NCI-H2081 (cell line): ENCODE measurements at regions not wholly inside any gene's neighbourhood (a gene's known extent, or its start where the extent isn't known, plus 50 kb on each side); places are given as distances from the start of the nearest gene placed in this dataset.
"Not testable (repeated sequence)": the region's sequence is repeated elsewhere in the genome, so short reads cannot be mapped to it uniquely, and the experiment has no call there.

Experiments
- DNase-seq, 2 experiments: peaks; one replicate each; lab custom pipeline; 2025; lab: John Stamatoyannopoulos, UW

DNA sequence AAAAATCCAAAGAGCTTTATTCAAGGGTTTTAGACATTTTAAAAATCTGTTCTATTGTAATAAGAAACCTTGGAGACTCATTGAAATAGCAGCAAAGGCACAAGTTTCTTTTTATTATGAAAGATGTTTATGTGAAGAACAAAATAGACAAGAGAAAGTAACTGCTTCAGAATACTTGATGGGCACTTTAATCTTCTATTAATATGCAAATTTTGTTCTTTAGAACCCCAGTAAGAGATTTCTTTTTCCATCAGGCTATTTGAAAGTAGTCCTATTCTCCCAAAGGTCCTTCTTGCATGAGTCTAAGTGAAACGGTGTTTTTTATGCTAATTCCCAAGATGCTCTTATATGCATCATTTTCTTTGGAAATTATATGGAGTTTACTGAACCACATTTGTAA, 602.0 kb downstream of the EFNA5 start:
- DNase-seq = no peak

DNA sequence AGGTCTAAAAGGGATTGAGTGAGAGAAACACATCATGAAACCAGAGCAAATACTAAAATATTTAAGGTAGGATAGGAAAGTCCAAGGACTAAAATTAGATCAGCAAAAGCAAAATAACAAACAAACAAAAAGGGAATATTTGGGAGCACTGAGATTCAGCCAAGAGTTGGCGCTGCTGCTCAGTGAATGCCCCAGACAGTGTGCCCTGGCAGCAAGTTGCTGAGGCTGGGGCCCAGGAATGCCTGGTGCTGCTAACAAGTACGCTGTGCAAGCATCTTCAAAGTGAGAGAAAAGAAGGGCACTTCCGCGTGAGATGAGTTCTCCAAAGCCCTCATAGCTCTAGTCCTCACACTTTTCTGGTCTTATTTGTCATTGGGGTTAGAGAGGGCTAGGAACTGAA, 603.3 kb downstream of the EFNA5 start:
- no peak for DNase-seq

DNA sequence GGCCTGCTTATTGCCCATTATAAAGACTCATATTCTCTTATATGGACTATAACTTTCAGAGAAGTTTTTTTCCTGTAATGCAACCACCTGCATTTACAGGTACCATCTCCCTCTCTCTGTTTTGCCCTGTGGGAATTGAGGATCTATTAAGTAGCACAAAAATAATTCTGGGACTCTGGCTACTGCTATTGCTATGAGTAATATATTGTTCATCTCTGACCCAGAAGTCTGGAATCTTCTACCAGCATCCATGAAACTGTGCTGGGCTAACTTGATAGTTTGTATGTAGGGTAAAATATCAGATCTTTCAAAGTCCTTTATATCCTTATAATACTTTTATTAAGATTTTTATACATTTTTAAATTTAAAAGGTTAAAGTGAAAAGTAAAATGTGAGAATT, 607.2 kb downstream of the EFNA5 start:
- DNase-seq = no peak

DNA sequence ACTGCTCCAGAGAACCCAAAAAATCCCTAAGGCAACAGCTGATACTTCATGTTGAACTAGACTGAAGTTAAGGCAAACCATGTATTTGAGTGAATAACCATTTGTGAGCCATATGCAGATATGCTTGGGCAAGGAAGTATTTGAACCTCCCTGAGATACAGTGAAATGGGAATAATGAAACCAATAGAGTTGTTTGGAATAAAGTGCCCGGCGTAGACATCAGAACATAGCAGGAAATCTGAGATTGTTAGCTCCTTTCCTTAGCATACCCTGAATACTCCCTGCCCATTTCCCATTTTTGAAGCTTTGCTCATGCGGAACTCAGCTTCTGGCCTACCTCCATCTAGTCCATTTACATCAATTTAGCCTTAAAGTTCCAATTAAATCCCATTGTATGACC, 611.9 kb downstream of the EFNA5 start:
- DNase-seq = peak; percentile 6 to 48

DNA sequence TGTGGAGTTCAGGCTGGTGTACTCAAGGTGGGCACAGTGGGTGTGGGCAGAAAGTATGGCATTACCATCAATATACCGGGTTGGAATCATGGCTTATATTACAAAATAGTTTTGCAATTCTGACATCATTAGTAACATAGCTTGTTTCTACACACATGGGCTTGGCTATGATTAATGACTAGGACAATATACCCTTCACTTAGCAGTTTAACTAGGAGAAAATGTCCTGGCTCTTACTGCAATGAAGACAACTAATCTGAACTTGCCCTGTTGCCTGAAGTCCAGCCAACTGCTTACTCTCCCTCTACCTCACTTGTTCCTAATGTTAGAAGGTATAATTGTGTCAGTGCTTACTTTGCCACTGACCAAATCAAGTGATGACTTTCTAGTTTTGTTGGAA, 612.5 kb downstream of the EFNA5 start:
- no peak for DNase-seq

DNA sequence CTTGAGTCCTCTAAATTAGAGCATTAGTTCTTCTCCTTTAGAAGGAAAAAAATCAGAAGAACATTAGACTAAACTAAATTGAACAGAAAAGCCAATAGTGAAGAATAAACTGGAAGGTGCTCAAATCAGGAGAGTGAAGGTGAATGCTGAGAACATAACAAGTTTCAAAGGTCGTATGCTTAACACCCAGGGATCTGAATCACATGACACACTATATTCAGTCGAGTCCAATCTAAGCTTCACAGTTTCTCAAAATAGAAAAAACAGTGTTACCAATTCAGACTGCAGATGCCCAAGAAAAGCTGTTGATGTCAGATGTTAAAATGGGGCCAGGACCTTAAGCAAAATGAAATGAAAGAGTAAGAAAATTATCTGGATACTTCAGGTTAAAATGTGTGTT, 614.5 kb downstream of the EFNA5 start:
- no peak for DNase-seq

DNA sequence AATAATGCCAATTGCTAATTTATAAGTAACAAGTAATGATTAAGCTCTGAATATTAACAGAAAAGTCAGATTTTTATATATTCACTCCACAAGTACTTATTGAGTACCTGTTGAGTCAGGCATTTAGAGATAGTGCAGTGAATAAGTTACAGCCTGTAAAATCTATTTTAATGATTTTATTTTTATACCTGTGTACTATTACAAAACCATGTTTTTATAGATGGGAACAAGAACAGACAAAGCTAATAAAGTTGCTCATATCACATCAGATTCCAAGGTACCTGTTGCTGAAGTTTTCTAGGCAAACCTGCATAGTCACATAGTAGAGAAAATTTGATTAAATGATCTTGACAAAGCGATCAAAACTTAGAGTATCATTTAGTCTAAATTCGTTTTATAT, 623.7 kb downstream of the EFNA5 start:
- no peak for DNase-seq

DNA sequence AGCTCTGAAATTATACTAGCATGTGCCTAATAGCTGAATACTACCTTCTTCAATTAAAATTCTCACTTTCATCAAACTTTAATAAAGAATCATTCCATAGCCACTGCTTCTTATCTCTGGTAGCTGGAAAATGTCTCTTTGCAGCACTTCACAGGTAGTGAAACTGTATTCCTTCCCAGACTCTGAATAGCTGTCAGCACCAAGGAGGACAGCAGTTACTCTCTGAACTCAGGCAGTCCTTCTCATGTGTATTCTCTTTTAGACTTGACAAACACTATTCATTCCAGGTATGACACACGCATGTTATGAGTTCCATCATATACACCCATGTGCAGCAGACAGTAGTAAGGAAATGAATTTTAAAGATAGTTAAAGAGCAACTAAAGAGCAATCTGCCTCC, 627.1 kb downstream of the EFNA5 start:
- DNase-seq = no peak

DNA sequence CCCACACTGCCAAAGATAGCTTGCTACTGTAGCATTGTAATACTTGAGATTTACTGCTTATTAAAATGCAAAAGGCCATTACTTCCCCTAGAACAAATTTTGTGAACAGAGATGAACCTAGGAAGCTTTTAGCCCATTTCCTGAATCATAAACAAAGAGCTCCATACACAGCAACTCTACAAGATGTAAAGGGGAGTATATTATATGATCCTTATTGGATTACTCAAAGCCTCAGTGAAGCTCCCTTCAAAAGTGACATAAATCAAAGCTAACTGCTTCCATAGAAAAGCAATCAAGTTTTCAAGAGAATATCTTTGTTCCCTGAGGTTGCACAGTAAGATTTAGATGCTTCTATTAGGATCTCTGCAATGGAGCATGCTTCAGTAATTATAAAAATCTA, 629.8 kb downstream of the EFNA5 start:
- DNase-seq = no peak

DNA sequence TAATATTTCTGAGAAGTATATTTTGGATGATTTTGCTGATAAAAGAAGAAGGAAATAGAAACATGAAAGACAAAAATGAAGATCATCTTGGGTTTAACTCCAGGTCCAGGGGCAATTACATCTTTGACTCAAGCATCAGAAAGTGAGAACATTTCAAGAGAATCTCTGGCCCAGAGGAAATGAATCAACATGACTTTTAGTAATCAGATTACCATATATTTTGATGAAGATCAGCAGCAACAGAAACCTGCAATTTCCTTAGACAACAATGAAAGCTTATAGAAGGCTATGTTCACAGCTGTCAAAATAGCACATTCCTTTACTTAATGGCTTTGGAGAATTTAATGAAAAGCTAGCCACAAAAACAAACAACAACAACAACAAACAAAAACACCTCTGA, 638.1 kb downstream of the EFNA5 start:
- no peak for DNase-seq

DNA sequence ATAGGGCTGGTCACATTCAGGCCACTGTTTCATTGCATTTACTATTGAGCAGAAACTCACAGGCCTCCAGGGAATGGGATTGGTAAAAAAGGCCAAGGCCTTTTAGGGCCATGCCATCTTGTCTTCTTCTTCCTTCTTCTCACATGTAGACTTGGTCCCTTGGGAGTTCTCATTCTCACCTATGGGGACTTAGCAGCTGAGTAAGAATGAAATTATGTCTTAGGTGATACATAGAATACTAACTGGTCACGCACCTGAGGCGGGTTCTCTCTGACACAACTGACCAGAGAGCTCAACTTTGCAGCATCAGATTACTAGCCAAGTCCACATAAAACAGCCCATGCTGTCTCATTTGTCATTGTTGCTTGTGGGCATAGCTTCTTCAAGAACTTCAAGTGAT, 641.8 kb downstream of the EFNA5 start:
- DNase-seq = no peak

DNA sequence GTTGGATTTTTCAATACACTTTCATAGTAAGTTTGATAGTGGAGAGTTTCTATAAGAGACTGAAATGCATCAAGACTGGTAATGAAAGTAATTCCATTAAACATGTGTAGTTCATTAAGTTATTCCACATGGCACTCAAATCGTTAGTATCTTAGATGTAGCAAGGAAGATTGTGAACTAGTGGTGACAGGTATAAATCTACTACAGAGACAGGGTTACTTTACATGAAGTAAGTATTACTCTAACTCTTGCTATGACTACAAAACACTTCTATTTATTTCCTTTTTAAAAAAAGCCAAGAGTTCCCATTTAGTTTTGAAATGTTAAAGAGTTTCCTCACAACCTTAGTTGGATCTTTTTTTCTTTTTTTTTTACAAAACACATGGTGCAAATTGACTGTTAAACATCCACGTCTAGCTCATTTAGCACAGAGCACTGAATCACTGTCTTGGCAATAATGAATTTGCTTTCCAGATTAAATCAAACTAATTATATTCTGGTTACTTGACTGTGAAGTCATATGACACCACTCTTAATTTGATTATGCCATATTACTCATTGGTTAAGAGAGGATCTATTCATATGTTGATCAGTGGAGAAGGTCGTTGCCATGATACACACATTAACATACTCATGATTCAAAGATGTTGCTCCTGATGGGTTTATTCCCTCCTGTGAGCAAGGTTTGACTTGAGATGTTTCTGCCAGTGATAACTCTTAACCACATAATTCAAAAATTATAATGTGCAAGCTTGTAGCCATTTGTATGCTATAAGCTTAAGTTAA, 644.8 kb downstream of the EFNA5 start:
- DNase-seq = no peak

DNA sequence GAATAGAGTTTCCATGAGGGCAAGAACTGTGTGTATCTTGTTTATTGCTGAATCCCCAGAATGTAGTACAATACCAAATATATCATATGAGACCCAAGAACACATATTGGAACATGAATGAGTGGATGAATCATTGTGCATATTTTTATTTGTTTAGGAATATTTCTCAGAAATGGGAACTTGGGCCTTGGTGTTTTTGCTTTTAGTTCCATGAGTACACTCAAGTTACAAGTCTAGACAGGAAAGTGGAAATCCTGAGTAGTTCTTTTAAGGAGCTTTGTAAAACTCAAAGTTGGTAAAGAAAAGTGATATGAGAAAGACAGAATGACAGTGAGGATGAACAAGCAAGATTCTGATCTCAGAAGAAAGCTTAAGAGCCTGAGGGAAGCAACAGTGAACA, 647.0 kb downstream of the EFNA5 start:
- no peak for DNase-seq

DNA sequence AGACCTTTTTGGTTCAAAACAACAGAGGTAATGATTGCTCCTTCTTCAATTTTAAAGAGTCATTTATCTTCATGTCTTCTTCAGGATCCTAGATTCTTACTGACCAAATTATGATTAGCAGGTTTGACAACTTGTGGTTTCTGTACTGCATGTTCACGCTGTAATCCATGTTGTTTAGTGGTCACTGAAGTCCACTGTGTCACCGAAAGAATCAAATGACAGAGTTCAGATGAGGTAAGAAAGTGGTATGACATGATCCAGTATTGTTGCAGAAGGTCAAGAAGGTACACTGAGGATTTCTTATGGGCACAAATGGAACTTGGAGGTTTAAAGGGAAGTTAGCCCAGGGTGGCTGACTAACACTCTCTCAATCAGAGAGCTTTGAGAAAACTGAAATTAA, 649.2 kb downstream of the EFNA5 start:
- no peak for DNase-seq

DNA sequence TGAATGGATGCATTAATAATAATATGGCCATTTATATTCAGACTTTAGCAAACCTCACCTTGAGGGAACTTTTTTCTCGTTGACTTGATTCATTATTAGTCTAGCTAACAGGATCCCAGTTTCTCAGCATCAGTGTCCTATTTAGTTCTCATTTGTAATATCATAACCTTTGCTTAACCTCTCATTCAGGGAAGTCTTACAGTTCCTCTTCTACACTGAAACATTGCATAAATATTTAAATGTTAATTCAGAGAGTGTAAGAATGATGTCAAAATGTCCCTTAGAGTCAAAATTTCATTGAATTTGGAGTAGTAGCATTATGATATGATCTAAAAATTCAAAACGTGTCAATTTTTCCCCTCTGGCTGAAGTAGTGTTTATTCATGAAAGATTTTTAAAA, 650.1 kb downstream of the EFNA5 start:
- no peak for DNase-seq

DNA sequence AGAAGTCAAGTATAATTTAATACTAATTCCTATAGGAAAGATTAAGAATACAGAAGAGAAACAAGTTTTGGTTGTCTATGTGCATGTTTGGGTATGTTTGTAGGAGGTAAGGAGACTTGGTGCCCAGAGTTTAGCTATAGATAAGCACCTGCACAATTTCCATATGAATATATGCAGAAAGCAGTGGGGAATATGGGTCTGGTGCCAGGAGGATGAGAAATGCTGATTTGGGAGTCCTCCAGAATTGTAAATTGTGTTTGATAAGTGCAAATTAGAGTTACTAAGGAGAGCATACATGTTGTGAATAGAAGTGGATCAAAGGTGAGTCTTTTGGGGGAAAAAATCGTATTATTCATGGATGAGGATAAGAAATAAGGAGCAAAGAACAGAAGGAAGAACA, 653.1 kb downstream of the EFNA5 start:
- no peak for DNase-seq

DNA sequence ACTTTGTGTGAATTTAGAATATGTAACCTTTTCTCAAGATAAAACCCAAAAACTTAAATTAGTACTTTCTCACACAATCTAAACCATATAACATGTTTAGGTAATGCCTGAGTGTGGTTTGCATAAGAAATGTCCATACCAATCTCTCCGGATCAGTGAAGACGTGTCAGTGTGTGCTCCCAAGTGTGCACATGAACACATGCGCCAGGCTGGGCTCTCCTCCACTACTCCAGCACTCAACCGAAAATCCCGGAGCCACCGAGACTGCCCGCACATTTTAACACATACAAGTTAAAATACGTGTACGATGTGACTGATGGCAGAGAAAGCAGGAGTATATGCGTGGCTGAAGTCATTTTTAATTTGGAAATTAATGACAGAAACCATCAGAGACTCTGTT, 658.4 kb downstream of the EFNA5 start:
- no peak for DNase-seq

DNA sequence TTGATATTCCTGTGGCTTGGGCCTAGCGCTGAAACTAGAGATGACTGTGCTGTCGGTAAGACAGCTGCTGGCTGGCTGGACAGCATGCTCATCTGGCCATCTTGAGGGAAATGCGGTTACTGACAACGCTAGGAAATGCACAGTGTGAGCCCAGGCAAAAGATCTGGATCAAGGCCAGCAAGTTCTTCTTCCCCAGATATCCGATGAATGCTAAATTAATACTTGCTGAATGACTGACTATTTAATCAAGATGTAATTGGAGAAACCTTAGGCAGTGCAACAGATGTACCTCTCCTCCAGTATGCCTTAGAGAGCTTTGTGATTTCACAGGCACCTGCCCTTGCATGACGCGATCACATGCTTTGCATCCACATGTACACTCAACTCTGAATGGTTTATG, 659.1 kb downstream of the EFNA5 start:
- DNase-seq = peak in 1 of 2 experiments; percentile 2

DNA sequence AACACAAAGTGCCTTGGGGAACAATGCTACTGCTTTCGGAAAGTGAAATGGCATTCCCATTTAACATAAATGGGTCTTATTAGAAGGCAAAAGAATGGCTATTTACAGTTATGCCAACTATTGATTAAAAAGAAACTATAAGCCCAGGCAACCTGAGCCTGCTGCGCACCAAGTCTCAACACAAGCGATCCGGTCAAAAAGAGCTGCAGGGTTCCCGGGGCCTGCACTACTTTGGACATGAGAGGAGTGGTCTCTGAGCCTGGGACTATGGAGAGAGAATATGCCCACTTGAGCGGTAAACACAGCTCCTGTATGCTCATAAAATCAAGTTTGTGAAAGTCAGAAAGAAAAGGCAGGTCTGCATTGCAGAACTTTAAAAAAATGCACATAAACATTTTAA, 660.7 kb downstream of the EFNA5 start:
- DNase-seq = no peak

DNA sequence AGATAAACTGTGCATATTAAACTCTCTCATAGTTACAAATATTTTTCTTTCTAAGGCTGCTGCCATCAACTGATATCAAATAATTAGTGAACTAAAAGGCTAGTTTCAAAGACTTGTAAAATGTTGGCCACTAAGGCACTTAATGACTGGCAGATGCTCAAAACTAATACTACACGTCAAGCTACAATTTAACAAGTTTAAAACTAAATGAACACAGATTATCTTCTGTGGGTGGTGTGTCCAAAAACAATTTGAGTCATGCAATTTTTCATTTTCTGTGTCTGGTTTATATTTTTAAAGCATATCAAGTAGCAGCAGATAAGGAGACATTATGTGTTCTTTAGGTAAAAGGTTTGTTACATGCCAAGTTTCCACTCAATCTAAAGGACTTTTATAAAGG, 665.1 kb downstream of the EFNA5 start:
- DNase-seq = no peak

DNA sequence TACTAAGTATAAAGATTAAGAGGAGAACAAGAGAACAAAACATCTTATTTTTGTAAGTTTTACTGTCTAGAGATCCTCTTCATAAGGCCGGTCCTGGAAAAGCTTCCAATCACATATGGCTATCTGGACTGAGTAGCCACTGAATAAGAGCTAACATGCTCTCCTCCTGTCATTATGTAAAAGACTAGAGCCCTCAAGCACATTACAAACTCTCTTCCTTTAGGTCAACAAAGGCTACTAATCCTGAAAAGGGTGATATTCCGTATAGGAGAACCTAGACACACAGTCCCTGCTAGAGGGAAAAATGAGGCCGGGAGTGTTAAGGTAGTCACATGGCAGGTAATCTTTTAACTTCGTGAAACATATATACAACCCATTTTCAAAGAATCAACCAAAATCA, 665.6 kb downstream of the EFNA5 start:
- no peak for DNase-seq

DNA sequence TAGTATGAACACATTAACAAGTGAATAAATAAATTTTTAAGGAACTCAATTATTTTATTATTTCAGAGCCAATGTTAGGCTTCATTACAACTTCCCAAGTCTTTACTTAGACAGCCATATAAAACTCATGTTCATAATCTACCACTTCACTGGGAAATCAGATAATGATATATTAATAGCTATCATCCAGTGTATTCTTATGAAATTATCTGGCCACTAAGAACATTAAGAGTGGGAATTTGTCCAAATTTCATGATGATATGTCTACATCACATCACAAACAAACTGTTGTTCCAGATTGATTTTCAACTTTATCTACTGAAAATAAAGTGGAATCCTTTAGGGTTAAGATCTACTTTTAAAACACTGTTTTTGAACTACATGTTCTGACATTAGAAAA, 668.6 kb downstream of the EFNA5 start:
- DNase-seq = no peak

DNA sequence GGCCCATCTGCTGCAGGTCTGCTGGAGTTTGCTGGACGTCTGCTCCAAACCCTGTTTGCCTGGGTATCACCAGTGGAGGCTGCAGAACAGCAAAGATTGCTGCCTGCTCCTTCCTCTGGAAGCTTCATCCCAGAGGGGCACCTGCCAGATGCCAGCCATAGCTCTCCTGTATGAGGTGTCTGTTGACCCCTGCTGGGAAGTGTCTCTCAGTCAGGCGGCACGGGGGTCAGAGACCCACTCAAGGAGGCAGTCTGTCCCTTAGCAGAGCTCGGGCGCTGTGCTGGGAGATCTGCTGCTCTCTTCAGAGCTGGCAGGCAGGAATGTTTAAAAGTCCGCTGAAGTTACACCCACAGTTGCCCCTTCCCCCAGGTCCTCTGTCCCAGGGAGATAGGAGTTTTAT, 671.2 kb downstream of the EFNA5 start:
- not testable (repeated sequence) for DNase-seq

DNA sequence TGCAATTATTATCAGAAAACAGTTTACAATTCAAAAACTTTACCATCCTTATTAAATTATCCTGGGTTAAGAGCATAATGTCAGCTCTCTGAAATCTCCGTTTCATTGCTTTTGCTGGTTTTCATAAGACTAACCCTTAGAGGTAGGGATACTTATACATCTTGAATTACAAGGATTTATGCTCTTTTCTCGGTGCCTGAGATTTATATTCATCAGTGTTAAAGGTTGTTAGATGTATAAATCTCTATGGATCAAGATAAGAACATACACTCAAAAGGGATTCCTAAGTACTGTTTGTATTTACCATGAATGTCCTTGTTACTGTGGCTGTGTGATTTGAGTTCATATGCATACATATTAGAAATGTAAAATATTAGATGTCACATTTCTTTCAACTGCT, 684.7 kb downstream of the EFNA5 start:
- no peak for DNase-seq

DNA sequence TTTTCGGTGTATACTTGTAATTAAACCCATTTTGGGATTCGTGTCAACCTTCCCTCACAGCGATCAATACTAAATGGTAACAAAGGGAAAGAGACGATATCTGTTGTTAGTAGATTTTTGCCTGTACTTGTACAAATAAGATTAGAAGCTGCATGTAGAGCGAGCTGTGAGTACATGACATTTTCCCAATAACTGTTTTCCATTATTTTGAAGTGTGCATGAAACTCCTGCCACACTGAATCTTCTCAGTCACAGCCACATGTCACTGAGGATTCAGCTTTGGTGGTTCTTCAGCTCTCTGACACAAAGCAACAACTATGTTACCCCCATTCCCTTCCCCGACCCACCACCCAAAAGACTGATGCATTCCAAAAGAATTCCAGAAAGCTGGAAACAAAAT, 685.6 kb downstream of the EFNA5 start:
- DNase-seq = no peak
